ENCODE measurements at regions not wholly inside any gene's neighbourhood (a gene's known extent, or its start where the extent isn't known, plus 50 kb on each side); places are given as distances from the start of the nearest gene placed in this dataset.
"Not testable (repeated sequence)": the region's sequence is repeated elsewhere in the genome, so short reads cannot be mapped to it uniquely, and the experiment has no call there.

DNA sequence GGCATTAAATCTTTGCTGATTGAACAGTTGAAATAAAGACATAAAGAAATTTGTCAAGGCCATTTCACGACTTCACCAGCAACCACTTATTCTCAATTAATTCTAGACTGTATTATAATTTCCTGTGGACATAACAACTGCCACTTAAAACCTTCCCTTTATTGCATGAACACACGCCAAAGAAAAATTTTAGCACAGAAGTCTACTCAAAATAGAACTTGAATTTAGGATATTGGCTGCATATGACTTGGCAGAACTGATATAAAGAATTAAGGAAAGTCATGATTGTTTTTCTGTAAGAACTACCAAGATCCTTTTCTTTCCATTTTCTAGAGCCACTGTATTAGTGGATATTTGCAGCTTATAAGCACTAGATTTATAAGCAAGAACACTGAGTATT, 226.5 kb upstream of the AKR1E2 start:
- Histone ChIP-seq H3K27me3 (no peaks in the 10 kb centered on the region), H3K27ac (no peak overlapping the region), H3K9me3 (no peaks in the 10 kb centered on the region), H3K36me3 (no peaks in the 10 kb centered on the region), H3K4me1 (no peaks in the 10 kb centered on the region), H3K4me3 (no peak overlapping the region)
- 54 to 71% methylated on average over 2 of the region's 2 CpGs for WGBS, 2 donors
- intact Hi-C loops (cut with DNase I) = no loop called here
- ATAC-seq (no peak), DNase-seq (no peak), FAIRE-seq (no peak)
- TF ChIP-seq, protein P1, sequence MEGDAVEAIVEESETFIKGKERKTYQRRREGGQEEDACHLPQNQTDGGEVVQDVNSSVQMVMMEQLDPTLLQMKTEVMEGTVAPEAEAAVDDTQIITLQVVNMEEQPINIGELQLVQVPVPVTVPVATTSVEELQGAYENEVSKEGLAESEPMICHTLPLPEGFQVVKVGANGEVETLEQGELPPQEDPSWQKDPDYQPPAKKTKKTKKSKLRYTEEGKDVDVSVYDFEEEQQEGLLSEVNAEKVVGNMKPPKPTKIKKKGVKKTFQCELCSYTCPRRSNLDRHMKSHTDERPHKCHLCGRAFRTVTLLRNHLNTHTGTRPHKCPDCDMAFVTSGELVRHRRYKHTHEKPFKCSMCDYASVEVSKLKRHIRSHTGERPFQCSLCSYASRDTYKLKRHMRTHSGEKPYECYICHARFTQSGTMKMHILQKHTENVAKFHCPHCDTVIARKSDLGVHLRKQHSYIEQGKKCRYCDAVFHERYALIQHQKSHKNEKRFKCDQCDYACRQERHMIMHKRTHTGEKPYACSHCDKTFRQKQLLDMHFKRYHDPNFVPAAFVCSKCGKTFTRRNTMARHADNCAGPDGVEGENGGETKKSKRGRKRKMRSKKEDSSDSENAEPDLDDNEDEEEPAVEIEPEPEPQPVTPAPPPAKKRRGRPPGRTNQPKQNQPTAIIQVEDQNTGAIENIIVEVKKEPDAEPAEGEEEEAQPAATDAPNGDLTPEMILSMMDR (IDR thresholded peaks at IDR 0.05) = no peak

GRCh38 chr10:4597898-4598297, 228.1 kb upstream of the AKR1E2 start:
- H3K27me3 ChIP-seq; H3K36me3 ChIP-seq; intact Hi-C loops (cut with DNase I); H3K4me1 ChIP-seq; ATAC-seq; H3K9me3 ChIP-seq; H3K4me3 ChIP-seq; H3K27ac ChIP-seq; FAIRE-seq; DNase-seq: not testable (repeated sequence)
- WGBS, 2 donors = no CpG with 5 or more reads among the region's 2 CpGs

GRCh38 chr10:4596951-4597350, 229.1 kb upstream of the AKR1E2 start:
- Histone ChIP-seq H3K4me1 (no peaks in the 10 kb centered on the region), H3K27me3 (no peaks in the 10 kb centered on the region), H3K4me3 (no peak overlapping the region), H3K36me3 (no peaks in the 10 kb centered on the region), H3K9me3 (no peaks in the 10 kb centered on the region), H3K27ac (no peak overlapping the region)
- FAIRE-seq (no peak), ATAC-seq (no peak), DNase-seq (no peak)
- TF ChIP-seq, protein P1 (IDR thresholded peaks at IDR 0.05) = no peak
- WGBS, 2 donors = 72 to 74% methylated on average over 1 of the region's 1 CpG
- intact Hi-C loops (cut with DNase I) = no loop called here

DNA sequence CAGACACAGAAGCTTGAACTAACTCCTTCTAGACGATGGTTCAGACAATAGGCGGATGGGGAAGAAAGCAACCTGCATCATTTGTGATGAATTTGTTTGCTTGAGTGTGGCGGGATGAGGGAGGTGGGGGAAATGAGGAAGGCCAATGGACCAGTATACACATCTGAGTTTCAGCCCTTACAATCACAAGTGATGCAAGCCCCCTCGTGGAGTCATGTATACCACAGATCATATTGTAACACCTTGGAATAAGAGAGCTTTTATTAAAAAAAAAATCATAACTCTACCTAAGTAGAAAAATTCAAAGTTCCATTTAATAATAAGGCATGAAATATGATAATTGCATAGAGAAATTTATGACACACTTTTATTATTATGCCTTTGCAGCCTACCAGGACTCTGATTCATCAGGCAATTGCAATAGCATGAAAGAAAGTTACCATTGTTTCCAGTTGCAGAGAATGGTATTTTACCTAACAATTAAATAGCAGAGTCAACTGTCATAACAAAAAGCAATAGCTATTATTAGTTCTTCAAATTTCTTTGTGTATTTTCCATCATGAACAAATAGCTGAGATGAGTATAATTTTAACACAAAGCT, 230.2 kb upstream of the AKR1E2 start:
- FAIRE-seq (no peak), ATAC-seq (no peak), DNase-seq (no peak)
- no peaks in the 10 kb centered on the region for H3K4me1 ChIP-seq
- 68 to 69% methylated on average over 4 of the region's 4 CpGs for WGBS, 2 donors
- H3K27me3 ChIP-seq = no peaks in the 10 kb centered on the region
- H3K4me3 ChIP-seq = no peak overlapping the region
- no peaks in the 10 kb centered on the region for H3K36me3 ChIP-seq
- H3K9me3 ChIP-seq = no peaks in the 10 kb centered on the region
- TF ChIP-seq, protein P1 (IDR thresholded peaks at IDR 0.05) = no peak
- intact Hi-C loops (cut with DNase I) = no loop called here
- no peak overlapping the region for H3K27ac ChIP-seq

DNA sequence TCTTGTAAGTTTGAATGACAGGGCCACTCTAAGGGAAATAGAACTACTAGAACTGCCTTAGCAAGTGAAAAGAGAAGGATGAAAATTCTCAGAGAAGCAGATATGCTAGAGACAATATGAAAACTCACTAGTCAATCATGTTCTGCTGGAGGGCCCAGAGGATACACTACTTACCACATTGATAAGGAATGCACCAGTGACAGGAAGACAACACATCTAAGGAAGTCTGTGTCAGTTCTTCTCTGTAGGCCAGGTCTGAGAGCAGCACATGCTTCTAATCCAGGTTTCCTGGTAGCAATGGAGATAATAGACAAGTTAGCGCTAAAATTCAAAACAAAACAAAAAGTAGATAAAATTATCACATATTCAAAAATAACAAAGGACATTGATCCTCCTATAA, 235.2 kb upstream of the AKR1E2 start:
- no peak for FAIRE-seq
- intact Hi-C loops (cut with DNase I) = no loop called here
- no peaks in the 10 kb centered on the region for H3K36me3 ChIP-seq
- H3K4me1 ChIP-seq = peaks cover 0 to 4% (median 0%) of the 10 kb centered on the region in 3 donors
- DNase-seq = no peak
- H3K27ac ChIP-seq = no peak overlapping the region
- 90 to 97% methylated on average over 1 of the region's 1 CpG for WGBS, 2 donors
- H3K4me3 ChIP-seq = no peak overlapping the region
- H3K9me3 ChIP-seq = no peaks in the 10 kb centered on the region
- TF ChIP-seq, protein P1 (IDR thresholded peaks at IDR 0.05) = no peak
- H3K27me3 ChIP-seq = no peaks in the 10 kb centered on the region
- no peak for ATAC-seq

Data from pancreas (tissue), 10 donors.